ENCODE measurements at regions not wholly inside any gene's neighbourhood (a gene's known extent, or its start where the extent isn't known, plus 50 kb on each side); places are given as distances from the start of the nearest gene placed in this dataset.
"Not testable (repeated sequence)": the region's sequence is repeated elsewhere in the genome, so short reads cannot be mapped to it uniquely, and the experiment has no call there.

GRCh38 chr7:142698429-142698828 lies 50.8 kb upstream of the PRSS1 start:
- DNase-seq (ENCODE audit: low spot score), result no peak

- no peak for DNase-seq (ENCODE audit: low spot score)
Observed at GRCh38 chr7:142697270-142697669, 52.0 kb upstream of the PRSS1 start.

GRCh38 chr7:142696456-142697179 lies 52.7 kb upstream of the PRSS1 start:
- no peak for DNase-seq (ENCODE audit: low spot score)

GRCh38 chr7:142693911-142694310 lies 55.4 kb upstream of the PRSS1 start:
- no peak for DNase-seq (ENCODE audit: low spot score)

GRCh38 chr7:142690554-142691182 lies 58.6 kb upstream of the PRSS1 start:
- no peak for DNase-seq (ENCODE audit: low spot score)

GRCh38 chr7:142689439-142690120 lies 59.7 kb upstream of the PRSS1 start:
- DNase-seq (ENCODE audit: low spot score), result peak; percentile 13

- no peak for DNase-seq (ENCODE audit: low spot score)
Observed at GRCh38 chr7:142685877-142686508, 63.3 kb upstream of the PRSS1 start.

- no peak for DNase-seq (ENCODE audit: low spot score)
Observed at GRCh38 chr7:142681314-142682092, 67.8 kb upstream of the PRSS1 start.

GRCh38 chr7:142671506-142671905 lies 77.8 kb upstream of the PRSS1 start:
- DNase-seq (ENCODE audit: low spot score), result no peak

- no peak for DNase-seq (ENCODE audit: low spot score)
Observed at GRCh38 chr7:142670511-142670910, 78.8 kb upstream of the PRSS1 start.

GRCh38 chr7:142669074-142669654 lies 80.1 kb upstream of the PRSS1 start:
- DNase-seq (ENCODE audit: low spot score), result peak; percentile 62

- peak; percentile 29 for DNase-seq (ENCODE audit: low spot score)
Observed at GRCh38 chr7:142668495-142668894, 80.8 kb upstream of the PRSS1 start.

- DNase-seq (ENCODE audit: low spot score), result no peak
Observed at GRCh38 chr7:142657376-142657775, 91.9 kb upstream of the PRSS1 start.

GRCh38 chr7:142654398-142654797 lies 94.9 kb upstream of the PRSS1 start:
- no peak for DNase-seq (ENCODE audit: low spot score)

GRCh38 chr7:142647749-142648148 lies 101.5 kb upstream of the PRSS1 start:
- DNase-seq (ENCODE audit: low spot score), result no peak

GRCh38 chr7:142646386-142647140 lies 102.7 kb upstream of the PRSS1 start:
- DNase-seq (ENCODE audit: low spot score), result peak; percentile 83

- peak; percentile 61 for DNase-seq (ENCODE audit: low spot score)
Observed at GRCh38 chr7:142645777-142646176, 103.5 kb upstream of the PRSS1 start.

- DNase-seq (ENCODE audit: low spot score), result no peak
Observed at GRCh38 chr7:142642316-142642715, 107.0 kb upstream of the PRSS1 start.

- DNase-seq (ENCODE audit: low spot score), result not testable (repeated sequence)
Observed at GRCh38 chr7:142641252-142641651, 108.0 kb upstream of the PRSS1 start.

- DNase-seq (ENCODE audit: low spot score), result no peak
Observed at GRCh38 chr7:142638581-142638980, 110.7 kb upstream of the PRSS1 start.

- DNase-seq (ENCODE audit: low spot score), result no peak
Observed at GRCh38 chr7:142637240-142637639, 112.0 kb upstream of the PRSS1 start.

All from cerebellar cortex (tissue), 1 donor.